CD8-positive, alpha-beta memory T cell (primary cell): ENCODE measurements at regions not wholly inside any gene's neighbourhood (a gene's known extent, or its start where the extent isn't known, plus 50 kb on each side); places are given as distances from the start of the nearest gene placed in this dataset.

Experiments
- CTCF ChIA-PET: fragments of 350-600 bp; sonication (Branson Sonifier 250); formaldehyde crosslinking; loops from one replicate; lab custom pipeline; 2021; ENCODE audit warnings: antibody characterized with exemption; lab: Charles Lee
- POLR2A ChIA-PET: fragments of 350-600 bp; sonication (Branson Sonifier 250); formaldehyde crosslinking; loops from one replicate; lab custom pipeline; 2021; ENCODE audit warnings: antibody characterized with exemption; lab: Charles Lee
- DNase-seq, 5 donors: peaks; one replicate each; pipeline versions ENCODE4 v3.0.0 to v3.0.0-alpha.2; 2020 to 2022; ENCODE audit warnings: mixed read lengths in 1 of 5
- H3K27ac ChIP-seq: one replicate; pipeline ENCODE4 v1.7.0; 2013; ENCODE audit warnings: low read depth, mild to moderate bottlenecking, low read length, moderate library complexity
- H3K27me3 ChIP-seq: 2 replicates; pipeline ENCODE4 v1.7.0; 2013; ENCODE audit warnings: low read length, mild to moderate bottlenecking; ENCODE audit not compliant: insufficient read depth, poor library complexity, severe bottlenecking
- H3K36me3 ChIP-seq: 2 replicates; pipeline ENCODE4 v1.7.0; 2013; ENCODE audit warnings: mild to moderate bottlenecking, low read length, moderate library complexity; ENCODE audit not compliant: insufficient read depth
- H3K4me1 ChIP-seq: 2 replicates; pipeline ENCODE4 v1.7.0; 2013; ENCODE audit warnings: mild to moderate bottlenecking, low read length, moderate library complexity; ENCODE audit not compliant: insufficient read depth
- H3K4me3 ChIP-seq: 2 replicates; pipeline ENCODE4 v1.7.0; 2013; ENCODE audit warnings: mild to moderate bottlenecking, low read length
- H3K9me3 ChIP-seq: 2 replicates; pipeline ENCODE4 v1.7.0; 2013; ENCODE audit warnings: mild to moderate bottlenecking, low read length
- H3K27ac Mint-ChIP-seq, 8 donors: one replicate each; pipeline ENCODE4 v1.8.0; 2020 to 2021; ENCODE audit warnings: mixed read lengths in 8 of 8, mild to moderate bottlenecking in 6 of 8, inconsistent platforms in 3 of 8, moderate library complexity in 3 of 8
- H3K27me3 Mint-ChIP-seq, 2 donors: one replicate each; pipeline ENCODE4 v1.8.0; 2020 to 2021; ENCODE audit warnings: mixed read lengths in 2 of 2, mild to moderate bottlenecking in 1 of 2, moderate library complexity in 1 of 2
- H3K36me3 Mint-ChIP-seq, 3 donors: one replicate each; pipeline ENCODE4 v1.8.0; 2020 to 2021; ENCODE audit warnings: mixed read lengths in 3 of 3, inconsistent platforms in 1 of 3, mild to moderate bottlenecking in 1 of 3
- H3K4me1 Mint-ChIP-seq, 3 donors: one replicate each; pipeline ENCODE4 v1.8.0; 2020 to 2021; ENCODE audit warnings: mixed read lengths in 3 of 3, inconsistent platforms in 1 of 3, mild to moderate bottlenecking in 1 of 3
- H3K4me3 Mint-ChIP-seq, 7 donors: one replicate each; pipeline ENCODE4 v1.8.0; 2020 to 2021; ENCODE audit warnings: mixed read lengths in 7 of 7, mild to moderate bottlenecking in 6 of 7, moderate library complexity in 4 of 7, inconsistent platforms in 2 of 7
- H3K9me3 Mint-ChIP-seq, 5 donors: one replicate each; pipeline ENCODE4 v1.8.0; 2020 to 2022; ENCODE audit warnings: mixed read lengths in 5 of 5, mild to moderate bottlenecking in 3 of 5, moderate library complexity in 2 of 5, inconsistent platforms in 1 of 5

- CTCF ChIA-PET, result interaction anchor here (1.2 kb wide), 1 partner anchor 12 kb away, joined by 3 read pairs; no protein-coding TSS in a partner anchor
Measured at GRCh38 chr6:20301256-20301655, 89.0 kb upstream of the MBOAT1 start.

GRCh38 chr6:20302168-20302567 lies 89.9 kb upstream of the MBOAT1 start:
- Histone ChIP-seq H3K9me3 (no peaks in the 10 kb centered on the region), H3K4me3 (no peak overlapping the region), H3K4me1 (no peaks in the 10 kb centered on the region), H3K27ac (no peak overlapping the region), H3K36me3 (no peaks in the 10 kb centered on the region), H3K27me3 (no peaks in the 10 kb centered on the region)
- Mint-ChIP-seq H3K27me3 (peaks cover 0 to 2% of the 10 kb centered on the region in 2 donors), H3K4me1 (no peaks in the 10 kb centered on the region), H3K27ac (no peak overlapping the region), H3K36me3 (peaks cover 0 to 4% (median 0%) of the 10 kb centered on the region in 3 donors), H3K9me3 (no peaks in the 10 kb centered on the region), H3K4me3 (no peak overlapping the region)
- ChIA-PET CTCF (interaction anchor here (0.9 kb wide), 1 partner anchor 74 kb away, joined by 3 read pairs; no protein-coding TSS in a partner anchor), POLR2A (no interaction called here)
- DNase-seq, result no peak

More at GRCh38 chr6:20301256-20301655, 89.0 kb upstream of the MBOAT1 start:
- Histone ChIP-seq H3K27me3 (no peaks in the 10 kb centered on the region), H3K4me1 (no peaks in the 10 kb centered on the region), H3K36me3 (no peaks in the 10 kb centered on the region), H3K27ac (no peak overlapping the region), H3K9me3 (no peaks in the 10 kb centered on the region), H3K4me3 (no peak overlapping the region)
- peaks cover 0 to 2% of the 10 kb centered on the region in 2 donors for H3K27me3 Mint-ChIP-seq
- H3K9me3 Mint-ChIP-seq, result no peaks in the 10 kb centered on the region
- POLR2A ChIA-PET, result no interaction called here
- H3K4me3 Mint-ChIP-seq, result no peak overlapping the region
- H3K36me3 Mint-ChIP-seq, result peaks cover 0 to 4% (median 0%) of the 10 kb centered on the region in 3 donors
- DNase-seq, result no peak
- no peaks in the 10 kb centered on the region for H3K4me1 Mint-ChIP-seq
- H3K27ac Mint-ChIP-seq, result no peak overlapping the region

DNA sequence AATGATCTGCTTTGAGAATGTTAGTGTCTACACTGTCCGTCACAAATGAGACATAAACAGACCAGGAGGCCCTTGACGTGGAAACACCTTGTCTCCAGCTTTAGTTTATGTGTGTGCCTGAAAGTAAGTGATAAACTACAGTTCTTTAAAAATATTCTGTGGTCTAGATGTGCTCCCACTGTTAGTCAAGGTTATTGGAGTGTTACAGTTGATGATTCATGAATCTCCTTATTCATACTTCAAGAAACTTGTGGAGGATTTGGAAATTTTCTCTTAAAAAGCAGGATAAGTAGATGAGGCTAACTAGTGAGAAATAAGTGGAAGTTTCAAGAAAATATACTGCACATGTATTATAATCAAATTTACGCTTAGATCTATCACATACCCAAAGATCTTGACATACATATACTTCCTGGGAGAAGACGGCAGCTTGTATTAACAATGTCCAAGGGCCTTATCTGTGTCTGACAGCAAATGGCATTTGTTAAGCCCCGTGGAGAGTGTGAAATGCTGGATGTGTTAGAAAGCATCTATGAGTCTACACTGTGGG lies 90.5 kb upstream of the MBOAT1 start:
- peaks cover 0 to 2% of the 10 kb centered on the region in 2 donors for H3K27me3 Mint-ChIP-seq
- Histone ChIP-seq H3K27ac (no peak overlapping the region), H3K4me1 (no peaks in the 10 kb centered on the region), H3K36me3 (no peaks in the 10 kb centered on the region), H3K27me3 (no peaks in the 10 kb centered on the region), H3K9me3 (no peaks in the 10 kb centered on the region), H3K4me3 (no peak overlapping the region)
- no peak overlapping the region for H3K4me3 Mint-ChIP-seq
- DNase-seq, result no peak
- ChIA-PET POLR2A (no interaction called here), CTCF (interaction anchor here (0.9 kb wide), 1 partner anchor 73 kb away, joined by 3 read pairs; no protein-coding TSS in a partner anchor)
- H3K4me1 Mint-ChIP-seq, result no peaks in the 10 kb centered on the region
- H3K36me3 Mint-ChIP-seq, result peaks cover 0 to 4% (median 0%) of the 10 kb centered on the region in 3 donors
- H3K9me3 Mint-ChIP-seq, result no peaks in the 10 kb centered on the region
- no peak overlapping the region for H3K27ac Mint-ChIP-seq

DNA sequence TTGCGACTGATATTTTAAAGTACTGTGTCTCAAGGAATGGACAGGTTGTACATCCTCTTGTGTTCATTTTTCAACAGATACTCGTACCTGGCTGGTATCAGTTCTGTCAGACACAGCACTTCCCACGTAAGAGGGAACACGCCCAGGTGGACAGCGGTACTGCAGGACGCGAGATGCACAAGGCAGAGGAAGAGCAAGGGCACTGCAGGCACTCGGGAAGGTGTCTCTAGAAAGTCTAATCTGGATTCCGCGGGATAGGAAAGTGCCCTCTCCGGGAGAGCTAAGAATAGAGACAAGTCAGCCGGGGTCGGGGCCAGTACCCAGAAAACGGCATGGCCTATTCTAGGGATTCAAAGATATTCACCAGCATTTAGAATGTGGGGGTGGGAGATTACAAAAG lies 94.2 kb upstream of the MBOAT1 start:
- no peak overlapping the region for H3K27ac ChIP-seq
- no peak for DNase-seq
- peaks cover 0 to 3% (median 1%) of the 10 kb centered on the region in 5 donors for H3K9me3 Mint-ChIP-seq
- H3K27me3 ChIP-seq, result no peaks in the 10 kb centered on the region
- POLR2A ChIA-PET, result no interaction called here
- H3K27me3 Mint-ChIP-seq, result no peaks in the 10 kb centered on the region
- CTCF ChIA-PET, result no interaction called here
- no peak overlapping the region for H3K27ac Mint-ChIP-seq
- no peaks in the 10 kb centered on the region for H3K9me3 ChIP-seq
- no peaks in the 10 kb centered on the region for H3K36me3 ChIP-seq
- H3K4me1 Mint-ChIP-seq, result peaks cover 0 to 2% (median 0%) of the 10 kb centered on the region in 3 donors
- H3K36me3 Mint-ChIP-seq, result peaks cover 0 to 7% (median 3%) of the 10 kb centered on the region in 3 donors
- no peak overlapping the region for H3K4me3 ChIP-seq
- H3K4me3 Mint-ChIP-seq, result no peak overlapping the region
- no peaks in the 10 kb centered on the region for H3K4me1 ChIP-seq

GRCh38 chr6:20309186-20309585 lies 92.5 kb upstream of the E2F3 start:
- no peak overlapping the region for H3K4me3 Mint-ChIP-seq
- H3K27me3 Mint-ChIP-seq, result no peaks in the 10 kb centered on the region
- H3K4me1 ChIP-seq, result no peaks in the 10 kb centered on the region
- DNase-seq, result no peak
- H3K4me3 ChIP-seq, result no peak overlapping the region
- no peak overlapping the region for H3K27ac ChIP-seq
- no peaks in the 10 kb centered on the region for H3K27me3 ChIP-seq
- peaks cover 0 to 3% (median 1%) of the 10 kb centered on the region in 5 donors for H3K9me3 Mint-ChIP-seq
- ChIA-PET POLR2A (no interaction called here), CTCF (no interaction called here)
- H3K4me1 Mint-ChIP-seq, result peaks cover 2 to 9% (median 5%) of the 10 kb centered on the region in 3 donors
- peak overlapping the region in 2 of 8 donors; percentile 20 to 74 for H3K27ac Mint-ChIP-seq
- H3K9me3 ChIP-seq, result no peaks in the 10 kb centered on the region
- H3K36me3 ChIP-seq, result no peaks in the 10 kb centered on the region
- H3K36me3 Mint-ChIP-seq, result peaks cover 0 to 7% (median 3%) of the 10 kb centered on the region in 3 donors

DNA sequence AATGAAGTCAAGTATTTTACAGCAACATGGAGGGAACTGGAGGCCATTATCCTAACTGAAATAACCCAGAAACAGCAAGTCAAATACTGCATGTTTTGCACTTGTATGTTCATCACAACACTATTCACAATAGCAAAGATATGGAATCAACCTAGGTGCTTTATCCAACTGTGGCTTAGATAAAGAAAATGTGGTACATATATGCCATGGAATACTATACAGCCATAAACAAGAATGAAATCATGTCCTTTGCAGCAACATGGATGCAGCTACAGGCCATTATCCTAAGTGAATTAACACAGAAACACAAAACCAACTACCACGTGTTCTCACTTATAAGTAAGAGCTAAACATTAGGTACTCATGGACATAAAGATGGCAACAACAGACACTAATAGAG lies 91.5 kb upstream of the E2F3 start:
- H3K4me3 Mint-ChIP-seq, result no peak overlapping the region
- peaks cover 0 to 7% (median 3%) of the 10 kb centered on the region in 3 donors for H3K36me3 Mint-ChIP-seq
- peak overlapping the region in 1 of 8 donors; percentile 8 for H3K27ac Mint-ChIP-seq
- ChIA-PET POLR2A (interaction anchor here (1.1 kb wide), 1 partner anchor 9 kb away, joined by 5 read pairs; no protein-coding TSS in a partner anchor), CTCF (interaction anchor here (1.0 to 1.1 kb wide), 2 partner anchors 10 to 217 kb away, joined by 3 to 4 read pairs; no protein-coding TSS in a partner anchor)
- DNase-seq, result no peak
- H3K27me3 Mint-ChIP-seq, result no peaks in the 10 kb centered on the region
- Histone ChIP-seq H3K4me1 (no peaks in the 10 kb centered on the region), H3K4me3 (no peak overlapping the region), H3K27me3 (no peaks in the 10 kb centered on the region), H3K9me3 (no peaks in the 10 kb centered on the region), H3K36me3 (no peaks in the 10 kb centered on the region), H3K27ac (no peak overlapping the region)
- H3K9me3 Mint-ChIP-seq, result peaks cover 0 to 3% (median 1%) of the 10 kb centered on the region in 5 donors
- peaks cover 2 to 9% (median 5%) of the 10 kb centered on the region in 3 donors for H3K4me1 Mint-ChIP-seq

DNA sequence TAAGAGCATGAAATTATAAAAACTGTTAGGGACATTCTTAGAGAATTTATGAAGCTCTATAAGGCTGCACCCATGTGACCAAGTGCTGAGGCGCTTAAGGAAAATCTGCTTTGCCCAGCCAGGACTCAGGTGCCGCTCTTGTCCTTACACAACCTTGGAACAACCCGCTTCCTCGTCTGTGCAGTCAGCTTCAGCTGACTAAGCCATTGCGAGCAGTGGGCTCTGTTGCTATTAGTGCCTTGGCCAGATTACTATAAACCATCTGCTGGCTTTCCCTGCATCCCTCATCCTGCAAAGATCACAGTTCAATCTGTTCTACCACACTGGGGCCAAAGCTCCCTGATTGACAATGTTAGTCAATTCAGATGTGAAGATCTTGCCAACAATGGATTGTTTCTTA lies 89.1 kb upstream of the E2F3 start:
- no peak overlapping the region for H3K4me3 ChIP-seq
- no peak overlapping the region for H3K4me3 Mint-ChIP-seq
- H3K27ac ChIP-seq, result no peak overlapping the region
- H3K27ac Mint-ChIP-seq, result no peak overlapping the region
- H3K27me3 ChIP-seq, result no peaks in the 10 kb centered on the region
- H3K36me3 Mint-ChIP-seq, result peaks cover 0 to 7% (median 3%) of the 10 kb centered on the region in 3 donors
- H3K27me3 Mint-ChIP-seq, result peaks cover 0 to 2% of the 10 kb centered on the region in 2 donors
- H3K9me3 ChIP-seq, result no peaks in the 10 kb centered on the region
- H3K4me1 ChIP-seq, result no peaks in the 10 kb centered on the region
- H3K36me3 ChIP-seq, result no peaks in the 10 kb centered on the region
- CTCF ChIA-PET, result interaction anchor here (1.5 kb wide), 1 partner anchor 11 kb away, joined by 3 read pairs; no protein-coding TSS in a partner anchor
- peaks cover 2 to 9% (median 5%) of the 10 kb centered on the region in 3 donors for H3K4me1 Mint-ChIP-seq
- H3K9me3 Mint-ChIP-seq, result peaks cover 0 to 3% (median 1%) of the 10 kb centered on the region in 5 donors
- no peak for DNase-seq
- POLR2A ChIA-PET, result interaction anchor here (1.2 kb wide), 1 partner anchor 53 kb away, joined by 3 read pairs; no protein-coding TSS in a partner anchor

GRCh38 chr6:20313051-20313450 lies 88.6 kb upstream of the E2F3 start:
- Histone ChIP-seq H3K27ac (no peak overlapping the region), H3K36me3 (no peaks in the 10 kb centered on the region), H3K9me3 (no peaks in the 10 kb centered on the region), H3K4me1 (no peaks in the 10 kb centered on the region), H3K4me3 (no peak overlapping the region), H3K27me3 (no peaks in the 10 kb centered on the region)
- no peak for DNase-seq
- peaks cover 0 to 3% (median 1%) of the 10 kb centered on the region in 5 donors for H3K9me3 Mint-ChIP-seq
- peaks cover 2 to 9% (median 5%) of the 10 kb centered on the region in 3 donors for H3K4me1 Mint-ChIP-seq
- peak overlapping the region in 1 of 8 donors; percentile 17 for H3K27ac Mint-ChIP-seq
- peaks cover 0 to 2% of the 10 kb centered on the region in 2 donors for H3K27me3 Mint-ChIP-seq
- CTCF ChIA-PET, result interaction anchor here (1.5 kb wide), 1 partner anchor 12 kb away, joined by 3 read pairs; no protein-coding TSS in a partner anchor
- POLR2A ChIA-PET, result interaction anchor here (1.2 kb wide), 1 partner anchor 53 kb away, joined by 3 read pairs; no protein-coding TSS in a partner anchor
- H3K36me3 Mint-ChIP-seq, result peaks cover 0 to 7% (median 3%) of the 10 kb centered on the region in 3 donors
- H3K4me3 Mint-ChIP-seq, result no peak overlapping the region
